Smooth muscle cell (in vitro differentiated cells): ENCODE measurements at regions not wholly inside any gene's neighbourhood (a gene's known extent, or its start where the extent isn't known, plus 50 kb on each side); places are given as distances from the start of the nearest gene placed in this dataset.
"Not testable (repeated sequence)": the region's sequence is repeated elsewhere in the genome, so short reads cannot be mapped to it uniquely, and the experiment has no call there.

Experiments used
- DNase-seq: peaks from one replicate; lab custom pipeline; 2025; ENCODE audit not compliant: unreplicated experiment; lab: John Stamatoyannopoulos, UW
- H2AFZ ChIP-seq: fragments of 200-600 bp; sonication (generic); 2 replicates; pipeline ENCODE4 v1.6.0; 2016; ENCODE audit warnings: antibody characterized with exemption, low read depth, mild to moderate bottlenecking
- H3F3A ChIP-seq: fragments of 200-600 bp; sonication (generic); 2 replicates; pipeline ENCODE4 v1.6.0; 2017; ENCODE audit warnings: antibody characterized with exemption, low read depth
- H3K27ac ChIP-seq: fragments of 200-600 bp; sonication (generic); 2 replicates; pipeline ENCODE4 v1.5.1; 2016; ENCODE audit warnings: low read depth, mild to moderate bottlenecking
- H3K27me3 ChIP-seq: fragments of 200-600 bp; sonication (generic); 2 replicates; pipeline ENCODE4 v1.6.1; 2016; ENCODE audit warnings: low read depth, mild to moderate bottlenecking
- H3K36me3 ChIP-seq: fragments of 200-600 bp; sonication (generic); 2 replicates; pipeline ENCODE4 v1.5.1; 2016; ENCODE audit warnings: low read depth
- H3K4me1 ChIP-seq: fragments of 200-600 bp; sonication (generic); 2 replicates; pipeline ENCODE4 v1.5.1; 2016; ENCODE audit warnings: low read depth
- H3K4me2 ChIP-seq: fragments of 200-600 bp; sonication (generic); 2 replicates; pipeline ENCODE4 v1.6.0; 2016; ENCODE audit warnings: mild to moderate bottlenecking
- H3K4me3 ChIP-seq: fragments of 200-600 bp; sonication (generic); 2 replicates; pipeline ENCODE4 v1.5.1; 2016; ENCODE audit warnings: mild to moderate bottlenecking
- H3K79me2 ChIP-seq: fragments of 200-600 bp; sonication (generic); 2 replicates; pipeline ENCODE4 v1.6.0; 2016; ENCODE audit warnings: low read depth, mild to moderate bottlenecking
- H3K9ac ChIP-seq: fragments of 200-600 bp; sonication (generic); 2 replicates; pipeline ENCODE4 v1.6.0; 2016; ENCODE audit warnings: low read depth
- H3K9me3 ChIP-seq: fragments of 200-600 bp; sonication (generic); replicated peaks from 2 replicates; pipeline ENCODE4 v1.5.1; 2016; ENCODE audit warnings: low read depth
- H4K20me1 ChIP-seq: fragments of 200-600 bp; sonication (generic); 2 replicates; pipeline ENCODE4 v1.6.0; 2016; ENCODE audit warnings: low read depth
- WGBS: methylation state at CpG from one replicate; pipeline ENCODE4 v1.1.7; 2016; ENCODE audit warnings: low lambda C conversion rate; 5-methylcytosine and 5-hydroxymethylcytosine counted together
- TF ChIP-seq, protein P1 (sequence below): fragments of 200-600 bp; sonication (generic); IDR thresholded peaks from 2 replicates; pipeline ENCODE4 v1.5.1; 2017; ENCODE audit warnings: borderline replicate concordance, mild to moderate bottlenecking, antibody characterized with exemption; ENCODE audit not compliant: insufficient read depth, poor library complexity, severe bottlenecking

DNA sequence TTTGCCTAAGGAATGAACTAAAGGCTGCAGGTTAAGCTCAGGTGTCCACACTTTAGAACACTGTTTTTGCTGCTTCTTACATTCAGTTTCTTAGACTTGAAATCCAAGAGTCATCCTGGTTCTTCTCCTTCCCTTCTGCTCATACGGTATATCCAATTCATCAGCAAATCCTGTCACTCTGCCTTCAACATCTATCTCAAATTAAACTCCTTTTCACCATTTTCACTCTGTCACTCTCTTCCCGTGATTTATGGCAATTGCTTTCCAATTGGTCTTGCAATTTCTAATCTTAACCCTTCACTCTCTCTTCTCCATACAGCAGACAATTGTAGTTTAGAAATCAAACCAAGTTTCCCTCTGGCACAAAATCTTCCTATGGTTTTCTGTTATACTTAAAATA is 182.9 kb downstream of the MRPS30 start:
- no peaks in the 10 kb centered on the region for H3K27me3 ChIP-seq
- H3K4me1 ChIP-seq: no peaks in the 10 kb centered on the region
- H3F3A ChIP-seq: no peaks in the 10 kb centered on the region
- 73% methylated on average over 2 of the region's 2 CpGs for WGBS
- H3K9me3 ChIP-seq: no peaks in the 10 kb centered on the region
- no peak overlapping the region for H2AFZ ChIP-seq
- H3K4me3 ChIP-seq: no peak overlapping the region
- no peaks in the 10 kb centered on the region for H3K79me2 ChIP-seq
- H3K36me3 ChIP-seq: no peaks in the 10 kb centered on the region
- no peak for DNase-seq
- H3K9ac ChIP-seq: no peak overlapping the region
- TF ChIP-seq, protein P1, sequence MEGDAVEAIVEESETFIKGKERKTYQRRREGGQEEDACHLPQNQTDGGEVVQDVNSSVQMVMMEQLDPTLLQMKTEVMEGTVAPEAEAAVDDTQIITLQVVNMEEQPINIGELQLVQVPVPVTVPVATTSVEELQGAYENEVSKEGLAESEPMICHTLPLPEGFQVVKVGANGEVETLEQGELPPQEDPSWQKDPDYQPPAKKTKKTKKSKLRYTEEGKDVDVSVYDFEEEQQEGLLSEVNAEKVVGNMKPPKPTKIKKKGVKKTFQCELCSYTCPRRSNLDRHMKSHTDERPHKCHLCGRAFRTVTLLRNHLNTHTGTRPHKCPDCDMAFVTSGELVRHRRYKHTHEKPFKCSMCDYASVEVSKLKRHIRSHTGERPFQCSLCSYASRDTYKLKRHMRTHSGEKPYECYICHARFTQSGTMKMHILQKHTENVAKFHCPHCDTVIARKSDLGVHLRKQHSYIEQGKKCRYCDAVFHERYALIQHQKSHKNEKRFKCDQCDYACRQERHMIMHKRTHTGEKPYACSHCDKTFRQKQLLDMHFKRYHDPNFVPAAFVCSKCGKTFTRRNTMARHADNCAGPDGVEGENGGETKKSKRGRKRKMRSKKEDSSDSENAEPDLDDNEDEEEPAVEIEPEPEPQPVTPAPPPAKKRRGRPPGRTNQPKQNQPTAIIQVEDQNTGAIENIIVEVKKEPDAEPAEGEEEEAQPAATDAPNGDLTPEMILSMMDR: no peak
- H3K4me2 ChIP-seq: no peak overlapping the region
- H4K20me1 ChIP-seq: no peaks in the 10 kb centered on the region
- no peak overlapping the region for H3K27ac ChIP-seq

DNA sequence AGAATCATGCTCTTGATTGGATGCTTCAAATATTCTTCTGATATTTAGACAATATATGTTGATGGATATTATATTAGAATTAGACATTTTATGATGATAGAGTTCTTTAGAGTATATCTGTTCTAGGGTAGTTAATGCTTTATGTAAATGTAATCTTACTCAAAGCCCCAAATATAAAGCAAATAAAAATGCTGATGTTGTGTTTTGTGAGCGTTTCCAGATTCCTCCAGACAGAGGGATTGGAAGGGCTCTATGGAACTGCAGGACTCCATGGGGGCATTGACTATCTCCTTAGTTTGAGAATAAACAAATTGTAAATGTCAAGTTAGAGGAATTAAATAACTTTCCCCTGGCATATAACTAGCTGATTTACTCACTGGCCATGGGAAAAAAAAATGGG is 184.5 kb downstream of the MRPS30 start:
- Histone ChIP-seq H3F3A (no peaks in the 10 kb centered on the region), H3K36me3 (no peaks in the 10 kb centered on the region), H4K20me1 (no peaks in the 10 kb centered on the region), H3K4me3 (no peak overlapping the region), H3K9ac (no peak overlapping the region), H3K9me3 (no peaks in the 10 kb centered on the region), H3K4me1 (no peaks in the 10 kb centered on the region), H3K27ac (no peak overlapping the region), H2AFZ (no peak overlapping the region), H3K4me2 (no peak overlapping the region), H3K27me3 (no peaks in the 10 kb centered on the region), H3K79me2 (no peaks in the 10 kb centered on the region)
- no peak for DNase-seq
- WGBS: 67% methylated on average over 1 of the region's 1 CpG
- TF ChIP-seq, protein P1: no peak

DNA sequence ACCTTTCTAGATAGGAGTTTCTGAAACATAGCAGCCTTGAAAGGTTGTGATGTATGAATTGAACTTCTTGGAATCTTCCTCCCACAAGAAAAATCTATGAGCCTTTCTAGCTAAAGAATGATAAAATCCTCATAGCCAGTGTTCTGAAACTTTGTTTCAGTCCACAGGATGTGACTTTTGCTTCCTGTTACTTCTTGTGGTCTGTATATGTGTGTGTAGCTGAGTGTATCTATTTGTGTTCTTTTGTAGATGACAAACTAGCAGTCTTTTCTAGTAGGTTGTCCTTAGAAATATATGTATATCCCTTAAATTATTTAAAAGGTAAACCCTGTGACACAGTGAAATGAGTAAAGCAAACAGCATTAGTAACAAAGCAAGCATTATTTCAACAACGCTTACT is 188.8 kb downstream of the MRPS30 start:
- Histone ChIP-seq H3K4me2 (no peak overlapping the region), H3K4me1 (no peaks in the 10 kb centered on the region), H4K20me1 (no peaks in the 10 kb centered on the region), H3F3A (no peaks in the 10 kb centered on the region), H2AFZ (no peak overlapping the region), H3K9me3 (no peaks in the 10 kb centered on the region), H3K9ac (no peak overlapping the region), H3K79me2 (no peaks in the 10 kb centered on the region), H3K27me3 (no peaks in the 10 kb centered on the region), H3K4me3 (no peak overlapping the region), H3K27ac (no peak overlapping the region), H3K36me3 (no peaks in the 10 kb centered on the region)
- DNase-seq: no peak
- TF ChIP-seq, protein P1: no peak
- WGBS: 97% methylated on average over 1 of the region's 1 CpG

DNA sequence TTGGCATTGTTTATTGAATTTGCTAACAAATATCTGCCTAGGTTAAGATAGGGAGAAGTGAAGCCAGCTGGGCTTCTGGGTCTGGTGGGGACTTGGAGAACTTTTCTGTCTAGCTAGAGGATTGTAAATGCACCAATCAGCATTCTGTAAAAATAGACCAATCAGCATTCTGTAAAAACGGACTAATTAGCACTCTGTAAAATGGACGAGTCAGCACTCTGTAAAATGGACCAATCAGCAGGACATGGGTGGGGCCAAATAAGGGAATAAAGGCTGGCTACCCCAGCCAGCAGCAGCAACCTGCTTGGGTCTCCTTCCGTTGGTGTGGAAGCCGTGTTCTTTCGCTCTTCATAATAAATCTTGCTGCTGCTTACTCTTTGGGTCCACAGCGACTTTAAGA is 198.4 kb downstream of the MRPS30 start:
- not testable (repeated sequence) for H2AFZ ChIP-seq, H3K27ac ChIP-seq, H3K9ac ChIP-seq, H3K27me3 ChIP-seq, H3K9me3 ChIP-seq, H3K4me1 ChIP-seq, H3F3A ChIP-seq, DNase-seq, H3K4me3 ChIP-seq, H3K4me2 ChIP-seq, H4K20me1 ChIP-seq, H3K79me2 ChIP-seq, H3K36me3 ChIP-seq
- WGBS: no CpG with 5 or more reads among the region's 6 CpGs
